D721Med (cell line): ENCODE measurements at regions not wholly inside any gene's neighbourhood (a gene's known extent, or its start where the extent isn't known, plus 50 kb on each side); places are given as distances from the start of the nearest gene placed in this dataset.

ENCODE experiments used
- DNase-seq: peaks from one replicate; pipeline ENCODE4 v3.0.0; 2011; ENCODE audit warnings: low spot score; ENCODE audit not compliant: insufficient read length
- FAIRE-seq: peaks from 2 replicates; lab custom pipeline; 2011; peaks lifted over from hg19 to GRCh38; lab: Jason Lieb, UNC
- TF ChIP-seq, protein P1 (sequence below): IDR thresholded peaks from 2 replicates; pipeline ENCODE4 v1.5.1; 2012; ENCODE audit warnings: mild to moderate bottlenecking, control low read depth; ENCODE audit not compliant: insufficient read depth; ENCODE audit errors: missing control alignments

GRCh38 chr20:24100370-24101011 is 111.9 kb upstream of the GGTLC1 start:
- DNase-seq (no peak), FAIRE-seq (no peak)
- TF ChIP-seq, protein P1, sequence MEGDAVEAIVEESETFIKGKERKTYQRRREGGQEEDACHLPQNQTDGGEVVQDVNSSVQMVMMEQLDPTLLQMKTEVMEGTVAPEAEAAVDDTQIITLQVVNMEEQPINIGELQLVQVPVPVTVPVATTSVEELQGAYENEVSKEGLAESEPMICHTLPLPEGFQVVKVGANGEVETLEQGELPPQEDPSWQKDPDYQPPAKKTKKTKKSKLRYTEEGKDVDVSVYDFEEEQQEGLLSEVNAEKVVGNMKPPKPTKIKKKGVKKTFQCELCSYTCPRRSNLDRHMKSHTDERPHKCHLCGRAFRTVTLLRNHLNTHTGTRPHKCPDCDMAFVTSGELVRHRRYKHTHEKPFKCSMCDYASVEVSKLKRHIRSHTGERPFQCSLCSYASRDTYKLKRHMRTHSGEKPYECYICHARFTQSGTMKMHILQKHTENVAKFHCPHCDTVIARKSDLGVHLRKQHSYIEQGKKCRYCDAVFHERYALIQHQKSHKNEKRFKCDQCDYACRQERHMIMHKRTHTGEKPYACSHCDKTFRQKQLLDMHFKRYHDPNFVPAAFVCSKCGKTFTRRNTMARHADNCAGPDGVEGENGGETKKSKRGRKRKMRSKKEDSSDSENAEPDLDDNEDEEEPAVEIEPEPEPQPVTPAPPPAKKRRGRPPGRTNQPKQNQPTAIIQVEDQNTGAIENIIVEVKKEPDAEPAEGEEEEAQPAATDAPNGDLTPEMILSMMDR, result peak; percentile 58

GRCh38 chr20:24098886-24099285 is 110.3 kb upstream of the GGTLC1 start:
- DNase-seq (no peak), FAIRE-seq (no peak)
- TF ChIP-seq, protein P1, result no peak

GRCh38 chr20:24097506-24098245 is 109.1 kb upstream of the GGTLC1 start:
- TF ChIP-seq, protein P1, result no peak
- DNase-seq (no peak), FAIRE-seq (no peak)

DNA sequence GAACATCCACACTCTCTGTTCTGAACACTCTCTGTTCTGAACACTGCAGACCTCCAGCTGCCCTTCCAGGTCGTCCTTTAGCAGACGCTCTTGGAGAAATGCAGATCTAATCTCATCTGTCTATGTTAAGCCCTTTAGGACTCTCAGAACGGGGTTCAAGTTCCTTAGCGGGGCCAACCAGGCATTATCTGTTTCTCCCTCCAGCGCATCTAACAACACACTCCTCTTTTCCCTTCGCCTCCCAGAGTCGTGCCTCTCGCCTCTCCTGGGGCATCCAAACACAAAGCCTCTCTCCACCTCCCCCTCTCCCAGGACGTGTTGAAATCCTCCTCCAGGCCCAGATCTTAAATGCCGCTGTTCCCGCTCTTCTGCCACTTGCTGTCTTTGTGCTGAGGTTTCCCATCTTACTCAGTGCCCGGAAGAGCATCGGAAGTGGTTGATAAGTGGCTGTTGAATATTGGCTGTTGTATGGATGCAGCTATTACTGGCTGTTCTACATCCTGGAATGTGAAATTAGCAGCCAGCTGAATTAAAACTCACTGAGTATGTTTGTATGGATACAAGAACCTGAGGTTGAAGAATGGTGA is 108.4 kb upstream of the GGTLC1 start:
- TF ChIP-seq, protein P1, result no peak
- FAIRE-seq, result no peak

GRCh38 chr20:24096264-24096663 is 107.7 kb upstream of the GGTLC1 start:
- TF ChIP-seq, protein P1, result no peak
- DNase-seq (no peak), FAIRE-seq (no peak)

More for the DNA sequence above, 108.4 kb upstream of the GGTLC1 start:
- no peak for DNase-seq

DNA sequence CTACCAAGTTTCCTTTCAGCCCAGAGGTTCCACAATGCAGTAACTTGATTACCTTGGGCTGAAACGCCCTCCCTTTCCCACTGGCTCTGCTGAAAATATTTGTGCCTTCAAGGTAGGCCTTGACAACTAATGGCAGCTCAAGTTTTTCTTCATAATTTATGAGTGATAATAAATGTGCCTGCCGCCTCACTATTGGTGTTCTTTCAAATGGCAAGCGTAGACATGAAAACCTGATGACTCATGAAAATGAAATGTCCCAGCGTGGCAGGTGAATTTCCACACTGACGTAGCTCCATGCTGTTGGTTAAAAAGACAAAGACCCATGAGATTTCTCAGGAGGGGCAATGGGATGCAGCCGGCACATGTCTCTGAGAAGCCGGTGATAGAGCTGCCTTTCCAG is 107.2 kb upstream of the GGTLC1 start:
- TF ChIP-seq, protein P1, result no peak
- FAIRE-seq (no peak), DNase-seq (no peak)
